ENCODE measurements at regions not wholly inside any gene's neighbourhood (a gene's known extent, or its start where the extent isn't known, plus 50 kb on each side); places are given as distances from the start of the nearest gene placed in this dataset.

GRCh38 chr22:47232753-47233152 is 470.3 kb downstream of the TBC1D22A start:
- TF ChIP-seq CTCF (IDR thresholded peaks at IDR 0.05; ENCODE audit: control insufficient read depth, insufficient read depth, low read depth, low read length, missing control alignments): no peak
- no peak for DNase-seq (ENCODE audit: low read depth)
- no peak overlapping the region for H3K4me3 ChIP-seq (ENCODE audit: control insufficient read depth, low read depth, low read length)

DNA sequence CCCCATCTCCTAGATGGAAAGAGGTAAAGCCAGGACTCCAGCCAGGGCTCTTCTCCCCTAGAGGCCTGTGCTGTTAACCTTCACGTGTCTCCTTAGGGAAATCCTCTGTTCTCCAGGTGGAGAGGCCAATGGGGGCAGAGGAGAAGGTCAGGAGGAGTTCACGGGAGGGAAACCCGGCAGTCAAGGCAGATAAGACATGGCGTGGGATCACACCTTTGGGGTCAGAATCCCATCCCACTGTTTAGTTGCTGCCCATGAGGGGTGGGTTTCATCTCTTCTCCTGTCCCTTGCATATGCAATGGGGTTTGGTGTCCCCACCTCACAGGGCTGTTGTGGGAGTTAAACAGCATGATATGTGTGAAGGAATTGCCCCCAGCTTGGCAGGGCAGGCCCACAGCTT is 469.7 kb downstream of the TBC1D22A start:
- no peak for TF ChIP-seq CTCF (IDR thresholded peaks at IDR 0.05; ENCODE audit: control insufficient read depth, insufficient read depth, low read depth, low read length, missing control alignments)
- no peak for DNase-seq (ENCODE audit: low read depth)
- H3K4me3 ChIP-seq (ENCODE audit: control insufficient read depth, low read depth, low read length): no peak overlapping the region

GRCh38 chr22:47231759-47232158 is 469.3 kb downstream of the TBC1D22A start:
- TF ChIP-seq CTCF (IDR thresholded peaks at IDR 0.05; ENCODE audit: control insufficient read depth, insufficient read depth, low read depth, low read length, missing control alignments): no peak
- H3K4me3 ChIP-seq (ENCODE audit: control insufficient read depth, low read depth, low read length): no peak overlapping the region
- DNase-seq (ENCODE audit: low read depth): no peak

- no peak for TF ChIP-seq CTCF (IDR thresholded peaks at IDR 0.05; ENCODE audit: control insufficient read depth, insufficient read depth, low read depth, low read length, missing control alignments)
- H3K4me3 ChIP-seq (ENCODE audit: control insufficient read depth, low read depth, low read length): no peak overlapping the region
- no peak for DNase-seq (ENCODE audit: low read depth)
Observed at GRCh38 chr22:47230741-47231140, 468.3 kb downstream of the TBC1D22A start.

GRCh38 chr22:47230251-47230650 is 467.8 kb downstream of the TBC1D22A start:
- H3K4me3 ChIP-seq (ENCODE audit: control insufficient read depth, low read depth, low read length): no peak overlapping the region
- DNase-seq (ENCODE audit: low read depth): no peak
- no peak for TF ChIP-seq CTCF (IDR thresholded peaks at IDR 0.05; ENCODE audit: control insufficient read depth, insufficient read depth, low read depth, low read length, missing control alignments)

GRCh38 chr22:47228767-47229166 is 466.3 kb downstream of the TBC1D22A start:
- no peak overlapping the region for H3K4me3 ChIP-seq (ENCODE audit: control insufficient read depth, low read depth, low read length)
- no peak for DNase-seq (ENCODE audit: low read depth)
- no peak for TF ChIP-seq CTCF (IDR thresholded peaks at IDR 0.05; ENCODE audit: control insufficient read depth, insufficient read depth, low read depth, low read length, missing control alignments)

All from AG09309 (cell line).